Activated CD4-positive, CD25-positive, alpha-beta regulatory T cell (primary cell): ENCODE measurements at regions not wholly inside any gene's neighbourhood (a gene's known extent, or its start where the extent isn't known, plus 50 kb on each side); places are given as distances from the start of the nearest gene placed in this dataset.
"Not testable (repeated sequence)": the region's sequence is repeated elsewhere in the genome, so short reads cannot be mapped to it uniquely, and the experiment has no call there.

Source experiments
- DNase-seq, 4 experiments: peaks; one replicate each; lab custom pipeline; 2025; lab: John Stamatoyannopoulos, UW

GRCh38 chr1:29761159-29761928 lies 525.0 kb downstream of the PTPRU start:
- DNase-seq = no peak

GRCh38 chr1:29760067-29760564 lies 523.8 kb downstream of the PTPRU start:
- no peak for DNase-seq

- no peak for DNase-seq
Observed at GRCh38 chr1:29758781-29759499, 522.6 kb downstream of the PTPRU start.

GRCh38 chr1:29757866-29758780 lies 521.8 kb downstream of the PTPRU start:
- DNase-seq = no peak

- no peak for DNase-seq
Observed at GRCh38 chr1:29756901-29757725, 520.8 kb downstream of the PTPRU start.

GRCh38 chr1:29756498-29756897 lies 520.2 kb downstream of the PTPRU start:
- no peak for DNase-seq

- no peak for DNase-seq
Observed at GRCh38 chr1:29756085-29756484, 519.8 kb downstream of the PTPRU start.

GRCh38 chr1:29755412-29756015 lies 519.2 kb downstream of the PTPRU start:
- not testable (repeated sequence) for DNase-seq

GRCh38 chr1:29754573-29755375 lies 518.5 kb downstream of the PTPRU start:
- no peak for DNase-seq

- no peak for DNase-seq
Observed at GRCh38 chr1:29753771-29754572, 517.6 kb downstream of the PTPRU start.

GRCh38 chr1:29753244-29753643 lies 516.9 kb downstream of the PTPRU start:
- no peak for DNase-seq

GRCh38 chr1:29752141-29752540 lies 515.8 kb downstream of the PTPRU start:
- no peak for DNase-seq

- no peak for DNase-seq
Observed at GRCh38 chr1:29749024-29749945, 513.0 kb downstream of the PTPRU start.

GRCh38 chr1:29747196-29747595 lies 510.9 kb downstream of the PTPRU start:
- DNase-seq = no peak

- DNase-seq = no peak
Observed at GRCh38 chr1:29746076-29746665, 509.8 kb downstream of the PTPRU start.

- no peak for DNase-seq
Observed at GRCh38 chr1:29744684-29745490, 508.6 kb downstream of the PTPRU start.

- DNase-seq = no peak
Observed at GRCh38 chr1:29743931-29744330, 507.6 kb downstream of the PTPRU start.
